Stimulated activated naive B cell treated with anti-CD40 and anti-IgM and Interleukin-4, amounts not matched to agents 10 μg/mL and 1 μg/mL and 100 μg/mL, for 72 hours (primary cell): ENCODE measurements at regions not wholly inside any gene's neighbourhood (a gene's known extent, or its start where the extent isn't known, plus 50 kb on each side); places are given as distances from the start of the nearest gene placed in this dataset.

Experiments used
- ATAC-seq, 2 donors: fragments of 150-1000 bp; cut with Tn5 transposase; replicated peaks; 2 replicates each; pipeline ENCODE4 v1.10.0; 2021; ENCODE audit warnings: moderate library complexity in 1 of 2
- DNase-seq: peaks from one replicate; pipeline ENCODE4 v3.0.0; 2021
- H3K27ac Mint-ChIP-seq: one replicate; pipeline ENCODE4 v1.8.0; 2022; ENCODE audit warnings: mild to moderate bottlenecking, mixed read lengths
- H3K27me3 Mint-ChIP-seq, 2 donors: one replicate each; pipeline ENCODE4 v1.8.0; 2022; ENCODE audit warnings: mixed read lengths in 2 of 2
- H3K36me3 Mint-ChIP-seq, 2 donors: one replicate each; pipeline ENCODE4 v1.8.0; 2022; ENCODE audit warnings: mixed read lengths in 2 of 2, mild to moderate bottlenecking in 1 of 2
- H3K4me1 Mint-ChIP-seq, 2 donors: one replicate each; pipeline ENCODE4 v1.8.0; 2022; ENCODE audit warnings: mixed read lengths in 2 of 2, mild to moderate bottlenecking in 1 of 2
- H3K4me3 Mint-ChIP-seq, 2 donors: one replicate each; pipeline ENCODE4 v1.8.0; 2022; ENCODE audit warnings: mild to moderate bottlenecking in 2 of 2, mixed read lengths in 2 of 2, moderate library complexity in 1 of 2
- H3K9me3 Mint-ChIP-seq, 2 donors: one replicate each; pipeline ENCODE4 v1.8.0; 2022; ENCODE audit warnings: mixed read lengths in 2 of 2, mild to moderate bottlenecking in 1 of 2

GRCh38 chr4:177012918-177013545 lies 220.3 kb upstream of the VEGFC start:
- DNase-seq (no peak), ATAC-seq (no peak)
- Mint-ChIP-seq H3K4me3 (no peak overlapping the region), H3K27ac (no peak overlapping the region), H3K27me3 (no peaks in the 10 kb centered on the region), H3K9me3 (peaks cover 14 to 17% of the 10 kb centered on the region in 2 donors), H3K36me3 (no peaks in the 10 kb centered on the region), H3K4me1 (no peaks in the 10 kb centered on the region)

- Mint-ChIP-seq H3K4me3 (no peak overlapping the region), H3K36me3 (no peaks in the 10 kb centered on the region), H3K4me1 (no peaks in the 10 kb centered on the region), H3K27me3 (no peaks in the 10 kb centered on the region), H3K9me3 (peaks cover 24 to 37% of the 10 kb centered on the region in 2 donors), H3K27ac (no peak overlapping the region)
- DNase-seq, result no peak
- no peak for ATAC-seq
These were observed 223.9 kb upstream of the VEGFC start for GRCh38 chr4:177016541-177017141.

- H3K9me3 Mint-ChIP-seq, result peaks cover 16 to 19% of the 10 kb centered on the region in 2 donors
- H3K27me3 Mint-ChIP-seq, result no peaks in the 10 kb centered on the region
- DNase-seq (no peak), ATAC-seq (no peak)
- H3K36me3 Mint-ChIP-seq, result no peaks in the 10 kb centered on the region
- H3K27ac Mint-ChIP-seq, result no peak overlapping the region
- H3K4me3 Mint-ChIP-seq, result no peak overlapping the region
- H3K4me1 Mint-ChIP-seq, result no peaks in the 10 kb centered on the region
These were observed 231.2 kb upstream of the VEGFC start for GRCh38 chr4:177023951-177024350.

- Mint-ChIP-seq H3K27ac (no peak overlapping the region), H3K9me3 (peaks cover 0 to 2% of the 10 kb centered on the region in 2 donors), H3K27me3 (no peaks in the 10 kb centered on the region), H3K36me3 (no peaks in the 10 kb centered on the region), H3K4me3 (no peak overlapping the region), H3K4me1 (no peaks in the 10 kb centered on the region)
- DNase-seq (no peak), ATAC-seq (no peak)
These were observed 239.6 kb upstream of the VEGFC start for GRCh38 chr4:177032341-177032740.

- Mint-ChIP-seq H3K4me1 (no peaks in the 10 kb centered on the region), H3K36me3 (no peaks in the 10 kb centered on the region), H3K9me3 (peaks cover 0 to 2% of the 10 kb centered on the region in 2 donors), H3K27me3 (no peaks in the 10 kb centered on the region), H3K4me3 (no peak overlapping the region), H3K27ac (no peak overlapping the region)
- no peak for ATAC-seq
- DNase-seq, result no peak
These were observed 240.4 kb upstream of the VEGFC start for GRCh38 chr4:177033135-177033534.

GRCh38 chr4:177033632-177034031 lies 240.9 kb upstream of the VEGFC start:
- H3K4me3 Mint-ChIP-seq, result no peak overlapping the region

GRCh38 chr4:177041356-177041755 lies 248.6 kb upstream of the VEGFC start:
- Mint-ChIP-seq H3K36me3 (no peaks in the 10 kb centered on the region), H3K27ac (no peak overlapping the region), H3K4me3 (no peak overlapping the region), H3K27me3 (peaks cover 0 to 4% of the 10 kb centered on the region in 2 donors), H3K9me3 (no peaks in the 10 kb centered on the region), H3K4me1 (no peaks in the 10 kb centered on the region)
- ATAC-seq (no peak), DNase-seq (no peak)

More at GRCh38 chr4:177033632-177034031, 240.9 kb upstream of the VEGFC start:
- Mint-ChIP-seq H3K9me3 (peaks cover 0 to 2% of the 10 kb centered on the region in 2 donors), H3K4me1 (no peaks in the 10 kb centered on the region), H3K36me3 (no peaks in the 10 kb centered on the region), H3K27ac (no peak overlapping the region), H3K27me3 (no peaks in the 10 kb centered on the region)
- ATAC-seq (no peak), DNase-seq (no peak)

GRCh38 chr4:177047070-177047850 lies 254.5 kb upstream of the VEGFC start:
- H3K27ac Mint-ChIP-seq, result no peak overlapping the region
- no peaks in the 10 kb centered on the region for H3K36me3 Mint-ChIP-seq
- H3K27me3 Mint-ChIP-seq, result peaks cover 0 to 4% of the 10 kb centered on the region in 2 donors
- DNase-seq (peak; percentile 11), ATAC-seq (peak; percentile 84 to 85)
- H3K9me3 Mint-ChIP-seq, result no peaks in the 10 kb centered on the region
- no peak overlapping the region for H3K4me3 Mint-ChIP-seq
- no peaks in the 10 kb centered on the region for H3K4me1 Mint-ChIP-seq

- H3K36me3 Mint-ChIP-seq, result no peaks in the 10 kb centered on the region
- DNase-seq, result no peak
- H3K27me3 Mint-ChIP-seq, result peaks cover 0 to 4% of the 10 kb centered on the region in 2 donors
- H3K27ac Mint-ChIP-seq, result no peak overlapping the region
- no peak overlapping the region for H3K4me3 Mint-ChIP-seq
- no peaks in the 10 kb centered on the region for H3K9me3 Mint-ChIP-seq
- ATAC-seq, result no peak
- no peaks in the 10 kb centered on the region for H3K4me1 Mint-ChIP-seq
These were observed 255.1 kb upstream of the VEGFC start for GRCh38 chr4:177047851-177048174.

GRCh38 chr4:177051473-177052060 lies 258.1 kb upstream of the NEIL3 start:
- Mint-ChIP-seq H3K27me3 (no peaks in the 10 kb centered on the region), H3K4me3 (no peak overlapping the region), H3K4me1 (no peaks in the 10 kb centered on the region), H3K27ac (no peak overlapping the region), H3K9me3 (no peaks in the 10 kb centered on the region), H3K36me3 (no peaks in the 10 kb centered on the region)
- ATAC-seq, result peak; percentile 64 to 80
- no peak for DNase-seq

- Mint-ChIP-seq H3K36me3 (no peaks in the 10 kb centered on the region), H3K4me3 (no peak overlapping the region), H3K4me1 (no peaks in the 10 kb centered on the region), H3K9me3 (no peaks in the 10 kb centered on the region), H3K27me3 (no peaks in the 10 kb centered on the region), H3K27ac (no peak overlapping the region)
- DNase-seq (no peak), ATAC-seq (no peak)
These were observed 257.3 kb upstream of the NEIL3 start for GRCh38 chr4:177052211-177052934.

GRCh38 chr4:177057186-177057585 lies 252.5 kb upstream of the NEIL3 start:
- Mint-ChIP-seq H3K4me1 (no peaks in the 10 kb centered on the region), H3K4me3 (no peak overlapping the region), H3K27ac (no peak overlapping the region), H3K9me3 (peaks cover 0 to 2% of the 10 kb centered on the region in 2 donors), H3K27me3 (no peaks in the 10 kb centered on the region), H3K36me3 (no peaks in the 10 kb centered on the region)
- DNase-seq, result no peak
- ATAC-seq, result no peak

GRCh38 chr4:177064116-177064515 lies 245.6 kb upstream of the NEIL3 start:
- no peaks in the 10 kb centered on the region for H3K36me3 Mint-ChIP-seq
- peaks cover 3 to 7% of the 10 kb centered on the region in 2 donors for H3K9me3 Mint-ChIP-seq
- DNase-seq (no peak), ATAC-seq (no peak)
- no peaks in the 10 kb centered on the region for H3K4me1 Mint-ChIP-seq
- no peaks in the 10 kb centered on the region for H3K27me3 Mint-ChIP-seq
- no peak overlapping the region for H3K4me3 Mint-ChIP-seq
- H3K27ac Mint-ChIP-seq, result no peak overlapping the region

- ATAC-seq, result no peak
- no peaks in the 10 kb centered on the region for H3K27me3 Mint-ChIP-seq
These were observed 244.8 kb upstream of the NEIL3 start for GRCh38 chr4:177064729-177065394.

More at GRCh38 chr4:177064729-177065394, 244.8 kb upstream of the NEIL3 start:
- no peak for DNase-seq
- Mint-ChIP-seq H3K4me3 (no peak overlapping the region), H3K4me1 (no peaks in the 10 kb centered on the region), H3K9me3 (peaks cover 3 to 7% of the 10 kb centered on the region in 2 donors), H3K36me3 (no peaks in the 10 kb centered on the region), H3K27ac (no peak overlapping the region)
